Breast epithelium (tissue), 4 donors: ENCODE measurements at regions not wholly inside any gene's neighbourhood (a gene's known extent, or its start where the extent isn't known, plus 50 kb on each side); places are given as distances from the start of the nearest gene placed in this dataset.
A peak's percentile ranks its signal among the peaks of the same experiment; 100 is the strongest.

ENCODE experiments used
- DNase-seq, 2 donors: peaks; one replicate each; pipeline ENCODE4 v3.0.0-alpha.2; 2019; ENCODE audit warnings: low spot score in 2 of 2
- H3K27ac ChIP-seq, 2 donors: fragments of 200-600 bp; sonication (generic) in 1 of 2; one replicate each; pipeline ENCODE4 v1.5.1; 2016 to 2019; ENCODE audit warnings: mild to moderate bottlenecking in 1 of 2
- H3K27me3 ChIP-seq, 2 donors: fragments of 200-600 bp; sonication (generic) in 1 of 2; one replicate each; pipeline versions ENCODE4 v1.5.1 to v1.6.0; 2017 to 2019; ENCODE audit warnings: control low read depth in 1 of 2, mild to moderate bottlenecking in 1 of 2
- H3K36me3 ChIP-seq: fragments of 200-600 bp; one replicate; pipeline ENCODE4 v1.5.1; 2019
- H3K4me1 ChIP-seq, 2 donors: fragments of 200-600 bp; sonication (generic); one replicate each; pipeline ENCODE4 v1.5.1; 2016 to 2019; ENCODE audit warnings: control low read depth in 1 of 2
- H3K4me3 ChIP-seq, 3 donors: fragments of 200-600 bp; sonication (generic); 1 replicate in 2 of 3; 2 replicates in 1 of 3; pipeline ENCODE4 v1.5.1; 2016 to 2019; ENCODE audit warnings: mild to moderate bottlenecking in 3 of 3, moderate library complexity in 2 of 3
- H3K9me3 ChIP-seq, 2 donors: fragments of 200-600 bp; sonication (generic) in 1 of 2; one replicate each; pipeline ENCODE4 v1.5.1; 2016 to 2019; ENCODE audit warnings: control low read depth in 1 of 2
- CTCF ChIP-seq, 3 donors: fragments of 450-650 bp; IDR thresholded peaks; one replicate each; pipeline ENCODE4 v1.5.1; 2016 to 2017; ENCODE audit warnings: antibody characterized with exemption in 3 of 3, mild to moderate bottlenecking in 3 of 3, moderate library complexity in 3 of 3
- POLR2A ChIP-seq: fragments of 450-650 bp; IDR thresholded peaks from one replicate; pipeline ENCODE4 v1.6.1; 2016; ENCODE audit warnings: antibody characterized with exemption, mild to moderate bottlenecking, moderate library complexity
- POLR2AphosphoS5 ChIP-seq, 3 donors: sonication (generic); formaldehyde crosslinking; IDR thresholded peaks; one replicate each; pipeline ENCODE4 v1.6.1; 2017; ENCODE audit warnings: antibody characterized with exemption in 3 of 3
- intact Hi-C: fragments of 100-400 bp; cut with DNase I; formaldehyde crosslinking; loops from one replicate; pipeline ENCODE4 v1.15.1; 2023; ENCODE audit warnings: low total_unique reads

GRCh38 chr5:74026310-74026709, 400.3 kb downstream of the ARHGEF28 start:
- Histone ChIP-seq H3K36me3 (no peaks in the 10 kb centered on the region), H3K4me3 (no peak overlapping the region), H3K27me3 (no peaks in the 10 kb centered on the region), H3K9me3 (no peaks in the 10 kb centered on the region), H3K4me1 (no peaks in the 10 kb centered on the region), H3K27ac (no peak overlapping the region)
- DNase-seq: no peak
- TF ChIP-seq POLR2A: no peak
- no peak for TF ChIP-seq POLR2AphosphoS5 (IDR thresholded peaks at IDR 0.05)
- no peak for TF ChIP-seq CTCF (IDR thresholded peaks at IDR 0.05)
- intact Hi-C loops: no loop called here

GRCh38 chr5:74021126-74021525, 395.1 kb downstream of the ARHGEF28 start:
- intact Hi-C loops: no loop called here
- no peaks in the 10 kb centered on the region for H3K36me3 ChIP-seq
- H3K4me1 ChIP-seq: no peaks in the 10 kb centered on the region
- DNase-seq: no peak
- H3K27me3 ChIP-seq: no peaks in the 10 kb centered on the region
- H3K27ac ChIP-seq: no peak overlapping the region
- no peak overlapping the region for H3K4me3 ChIP-seq
- TF ChIP-seq CTCF (IDR thresholded peaks at IDR 0.05) (no peak), POLR2A (no peak), POLR2AphosphoS5 (IDR thresholded peaks at IDR 0.05) (no peak)
- no peaks in the 10 kb centered on the region for H3K9me3 ChIP-seq

- intact Hi-C loops: no loop called here
- no peak for DNase-seq
- Histone ChIP-seq H3K4me3 (no peak overlapping the region), H3K27me3 (no peaks in the 10 kb centered on the region), H3K9me3 (no peaks in the 10 kb centered on the region), H3K36me3 (no peaks in the 10 kb centered on the region), H3K4me1 (no peaks in the 10 kb centered on the region), H3K27ac (no peak overlapping the region)
- TF ChIP-seq POLR2AphosphoS5 (IDR thresholded peaks at IDR 0.05): no peak
- no peak for TF ChIP-seq CTCF (IDR thresholded peaks at IDR 0.05)
- TF ChIP-seq POLR2A: no peak
Observed at GRCh38 chr5:74020503-74020902, 394.5 kb downstream of the ARHGEF28 start.

GRCh38 chr5:74019923-74020322, 393.9 kb downstream of the ARHGEF28 start:
- intact Hi-C loops: no loop called here
- H3K4me1 ChIP-seq: no peaks in the 10 kb centered on the region

GRCh38 chr5:74017786-74018211, 391.8 kb downstream of the ARHGEF28 start:
- no peaks in the 10 kb centered on the region for H3K4me1 ChIP-seq
- H3K27ac ChIP-seq: peak overlapping the region; percentile 66 to 67
- TF ChIP-seq POLR2AphosphoS5 (IDR thresholded peaks at IDR 0.05) (peak in 1 of 3 donors; percentile 57), CTCF (IDR thresholded peaks at IDR 0.05) (no peak), POLR2A (no peak)
- H3K9me3 ChIP-seq: no peaks in the 10 kb centered on the region
- H3K4me3 ChIP-seq: no peak overlapping the region
- peak in 1 of 2 donors; percentile 91 for DNase-seq
- intact Hi-C loops: no loop called here
- no peaks in the 10 kb centered on the region for H3K36me3 ChIP-seq
- no peaks in the 10 kb centered on the region for H3K27me3 ChIP-seq

More at GRCh38 chr5:74019923-74020322, 393.9 kb downstream of the ARHGEF28 start:
- Histone ChIP-seq H3K9me3 (no peaks in the 10 kb centered on the region), H3K4me3 (no peak overlapping the region), H3K36me3 (no peaks in the 10 kb centered on the region), H3K27ac (no peak overlapping the region), H3K27me3 (no peaks in the 10 kb centered on the region)
- TF ChIP-seq POLR2A (no peak), POLR2AphosphoS5 (IDR thresholded peaks at IDR 0.05) (no peak), CTCF (IDR thresholded peaks at IDR 0.05) (no peak)
- no peak for DNase-seq
